GM19023 (cell line): ENCODE measurements at regions not wholly inside any gene's neighbourhood (a gene's known extent, or its start where the extent isn't known, plus 50 kb on each side); places are given as distances from the start of the nearest gene placed in this dataset.

Experiments used
- ATAC-seq: cut with Tn5 transposase; IDR thresholded peaks from one replicate; pipeline ENCODE4 v1.9.1; 2021; ENCODE audit warnings: mild to moderate bottlenecking, moderate library complexity; ENCODE audit not compliant: unreplicated experiment

GRCh38 chr4:156190615-156191014 is 236.9 kb upstream of the CTSO start:
- no peak for ATAC-seq

GRCh38 chr4:156188596-156188995 is 234.9 kb upstream of the CTSO start:
- ATAC-seq, result no peak

- no peak for ATAC-seq
Measured at GRCh38 chr4:156186111-156186510, 232.4 kb upstream of the CTSO start.

GRCh38 chr4:156185514-156186055 is 231.9 kb upstream of the CTSO start:
- no peak for ATAC-seq

- ATAC-seq, result no peak
Measured at GRCh38 chr4:156182269-156182668, 228.6 kb upstream of the CTSO start.

GRCh38 chr4:156177941-156178340 is 224.3 kb upstream of the CTSO start:
- no peak for ATAC-seq

- ATAC-seq, result no peak
Measured at GRCh38 chr4:156176896-156177295, 223.2 kb upstream of the CTSO start.

- no peak for ATAC-seq
Measured at GRCh38 chr4:156173937-156174336, 220.3 kb upstream of the CTSO start.

- no peak for ATAC-seq
Measured at GRCh38 chr4:156173486-156173885, 219.8 kb upstream of the CTSO start.

GRCh38 chr4:156169861-156170260 is 216.2 kb upstream of the CTSO start:
- ATAC-seq, result no peak

GRCh38 chr4:156169011-156169410 is 215.3 kb upstream of the CTSO start:
- peak; percentile 66 for ATAC-seq

- ATAC-seq, result no peak
Measured at GRCh38 chr4:156168288-156168687, 214.6 kb upstream of the CTSO start.

GRCh38 chr4:156158747-156159146 is 205.1 kb upstream of the CTSO start:
- ATAC-seq, result peak; percentile 55

- ATAC-seq, result no peak
Measured at GRCh38 chr4:156154978-156155377, 201.3 kb upstream of the CTSO start.

- ATAC-seq, result no peak
Measured at GRCh38 chr4:156146571-156146970, 192.9 kb upstream of the CTSO start.

- no peak for ATAC-seq
Measured at GRCh38 chr4:156144961-156145360, 191.3 kb upstream of the CTSO start.

- no peak for ATAC-seq
Measured at GRCh38 chr4:156138781-156139280, 185.2 kb upstream of the CTSO start.

- ATAC-seq, result no peak
Measured at GRCh38 chr4:156137679-156138473, 184.2 kb upstream of the CTSO start.

GRCh38 chr4:156132196-156132595 is 178.5 kb upstream of the CTSO start:
- ATAC-seq, result no peak

- ATAC-seq, result no peak
Measured at GRCh38 chr4:156128616-156129015, 174.9 kb upstream of the CTSO start.

GRCh38 chr4:156118507-156119220 is 165.0 kb upstream of the CTSO start:
- ATAC-seq, result no peak

GRCh38 chr4:156117743-156118142 is 164.1 kb upstream of the CTSO start:
- no peak for ATAC-seq
